Colonic mucosa (tissue), 4 donors: ENCODE measurements at regions not wholly inside any gene's neighbourhood (a gene's known extent, or its start where the extent isn't known, plus 50 kb on each side); places are given as distances from the start of the nearest gene placed in this dataset.
"Not testable (repeated sequence)": the region's sequence is repeated elsewhere in the genome, so short reads cannot be mapped to it uniquely, and the experiment has no call there.

Experiments used
- DNase-seq: peaks from one replicate; pipeline ENCODE4 v3.0.0-alpha.2; 2020
- H3K27ac ChIP-seq: fragments of 200-600 bp; one replicate; pipeline ENCODE4 v1.8.0; 2021
- H3K27me3 ChIP-seq: fragments of 200-600 bp; one replicate; pipeline ENCODE4 v1.8.0; 2021
- H3K36me3 ChIP-seq: fragments of 200-600 bp; one replicate; pipeline ENCODE4 v1.8.0; 2021
- H3K4me1 ChIP-seq: fragments of 200-600 bp; one replicate; pipeline ENCODE4 v1.8.0; 2021; ENCODE audit warnings: mild to moderate bottlenecking
- H3K4me3 ChIP-seq: fragments of 200-600 bp; one replicate; pipeline ENCODE4 v1.8.0; 2021
- H3K9ac ChIP-seq, 2 donors: one replicate each; pipeline ENCODE4 v1.7.0; 2013; ENCODE audit warnings: control low read depth in 2 of 2, low read depth in 2 of 2, low read length in 2 of 2
- H3K9me3 ChIP-seq: fragments of 200-600 bp; one replicate; pipeline ENCODE4 v1.8.0; 2021
- CTCF ChIP-seq: fragments of 200-600 bp; IDR thresholded peaks from one replicate; pipeline ENCODE4 v1.8.0; 2022; ENCODE audit warnings: antibody characterized with exemption, mild to moderate bottlenecking
- intact Hi-C: fragments of 100-400 bp; cut with DNase I; formaldehyde crosslinking; loops from one replicate; pipeline ENCODE4 v1.14.1; 2022
- donor health status: healthy.
- donor health status: DM: no; HTN: no; CAD: no.
- donor health status: DM: no; HTN: no; CAD: no.

GRCh38 chr6:4725136-4725760 lies 51.0 kb upstream of the CDYL start:
- intact Hi-C loops, DNase-seq, H3K9ac ChIP-seq, H3K4me3 ChIP-seq, H3K9me3 ChIP-seq, H3K36me3 ChIP-seq, H3K27me3 ChIP-seq, H3K4me1 ChIP-seq, H3K27ac ChIP-seq: not testable (repeated sequence)

DNA sequence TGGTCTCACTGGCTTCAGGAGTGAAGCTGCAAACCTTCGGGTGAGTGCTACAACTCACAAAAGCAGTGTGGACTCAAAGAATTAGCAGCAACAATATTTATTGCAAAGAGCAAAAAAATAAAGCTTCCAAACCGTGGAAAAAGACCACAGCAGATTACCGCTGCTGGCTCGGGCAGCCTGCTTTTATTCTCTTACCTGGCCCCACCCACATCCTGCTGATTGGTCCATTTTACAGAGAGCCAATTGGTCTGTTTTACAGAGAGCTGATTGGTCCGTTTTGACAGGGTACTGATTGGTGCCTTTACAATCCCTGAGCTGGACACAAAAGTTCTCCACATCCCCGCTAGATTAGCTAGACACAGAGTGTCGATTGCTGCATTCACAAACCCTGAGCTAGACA lies 51.5 kb upstream of the CDYL start:
- H3K9me3 ChIP-seq, H3K27ac ChIP-seq, H3K27me3 ChIP-seq, H3K9ac ChIP-seq, H3K36me3 ChIP-seq, DNase-seq, intact Hi-C loops, H3K4me1 ChIP-seq, H3K4me3 ChIP-seq: not testable (repeated sequence)

DNA sequence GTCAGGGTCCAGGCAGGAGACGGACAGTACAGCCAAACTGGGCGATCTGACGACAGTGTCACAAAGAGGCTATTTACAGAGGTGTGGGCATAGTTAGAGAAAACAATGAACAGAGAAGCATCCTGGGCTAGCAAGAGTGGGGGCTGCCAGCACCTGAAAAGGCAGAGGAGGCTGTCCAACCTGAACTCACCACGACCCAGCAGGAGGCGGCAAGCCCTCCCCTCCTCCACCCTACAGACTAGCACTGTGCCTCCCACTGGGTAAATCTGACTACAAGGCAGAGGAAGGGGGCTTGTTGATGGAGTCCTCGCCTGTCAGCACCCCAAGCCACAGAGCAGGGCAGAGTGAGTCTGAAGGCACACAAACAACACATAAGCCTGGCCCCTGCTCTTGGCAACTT lies 52.8 kb upstream of the CDYL start:
- H3K36me3 ChIP-seq, result no peaks in the 10 kb centered on the region
- no peak for TF ChIP-seq CTCF
- H3K9me3 ChIP-seq, result no peaks in the 10 kb centered on the region
- no peaks in the 10 kb centered on the region for H3K27me3 ChIP-seq
- intact Hi-C loops, result no loop called here
- H3K4me3 ChIP-seq, result no peak overlapping the region
- no peak overlapping the region for H3K9ac ChIP-seq
- H3K27ac ChIP-seq, result no peak overlapping the region
- no peak for DNase-seq
- peaks cover 4% of the 10 kb centered on the region for H3K4me1 ChIP-seq

DNA sequence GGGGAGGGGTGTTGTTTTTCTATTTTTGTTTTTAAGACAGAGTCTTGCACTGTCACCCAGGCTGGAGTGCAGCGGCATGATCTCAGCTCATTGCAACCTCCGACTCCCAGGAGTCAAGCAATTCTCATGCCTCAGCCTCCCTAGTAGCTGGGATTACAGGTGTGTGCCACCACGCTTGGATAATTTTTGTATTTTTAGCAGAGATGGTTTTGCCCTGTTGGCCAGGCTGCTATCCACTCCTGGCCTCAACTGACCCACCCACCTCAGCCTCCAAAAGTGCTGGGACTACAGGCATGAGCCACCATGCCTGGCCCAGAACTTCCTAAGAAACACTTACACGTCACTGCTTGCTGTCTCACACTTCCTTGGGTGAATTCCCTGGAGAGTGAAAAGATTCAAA lies 54.8 kb upstream of the CDYL start:
- intact Hi-C loops, H3K9ac ChIP-seq, H3K4me1 ChIP-seq, DNase-seq, H3K27me3 ChIP-seq, H3K4me3 ChIP-seq, H3K36me3 ChIP-seq, H3K27ac ChIP-seq, H3K9me3 ChIP-seq: not testable (repeated sequence)

DNA sequence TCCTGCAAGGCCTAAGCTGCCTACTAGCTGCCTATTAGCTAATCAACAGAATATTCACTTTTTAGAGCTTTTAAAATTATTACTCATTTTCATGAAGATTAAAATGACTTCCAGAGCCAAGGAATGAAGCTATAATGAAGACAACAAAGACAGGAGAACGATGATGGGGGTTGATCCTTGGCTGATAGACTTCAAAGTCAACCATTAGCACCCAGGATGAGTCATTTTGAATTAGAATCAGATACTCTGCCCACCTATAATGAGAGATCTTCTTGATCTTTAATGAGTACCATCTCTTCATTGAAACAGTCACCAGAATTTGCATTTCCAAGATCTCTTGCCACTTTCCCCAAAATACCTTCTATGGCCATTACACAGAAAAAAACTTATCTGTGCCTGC lies 56.7 kb upstream of the CDYL start:
- Histone ChIP-seq H3K4me3 (no peak overlapping the region), H3K9me3 (no peaks in the 10 kb centered on the region), H3K36me3 (no peaks in the 10 kb centered on the region), H3K27ac (no peak overlapping the region), H3K9ac (no peak overlapping the region), H3K27me3 (no peaks in the 10 kb centered on the region), H3K4me1 (no peaks in the 10 kb centered on the region)
- intact Hi-C loops, result no loop called here
- no peak for DNase-seq
- no peak for TF ChIP-seq CTCF

DNA sequence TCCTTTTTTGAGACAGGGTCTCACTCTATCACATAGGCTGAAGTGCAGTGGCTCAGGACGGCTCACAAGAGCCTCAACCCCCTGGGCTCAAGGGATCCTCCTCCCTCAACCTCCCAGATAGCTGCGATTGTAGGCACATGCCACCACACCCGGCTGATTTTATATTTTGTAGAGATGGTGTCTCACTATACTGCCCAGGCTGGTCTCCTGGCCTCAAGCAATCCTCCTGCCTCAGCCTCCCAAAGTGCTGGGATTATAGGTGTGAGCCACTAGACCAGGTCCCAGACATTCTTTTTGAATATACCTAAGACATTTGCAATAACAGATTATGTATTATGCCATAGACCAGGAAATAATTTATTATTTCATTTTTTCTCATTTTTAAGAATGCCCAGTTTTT lies 58.3 kb upstream of the CDYL start:
- intact Hi-C loops, result no loop called here
- H3K9ac ChIP-seq, result no peak overlapping the region
- no peak overlapping the region for H3K4me3 ChIP-seq
- no peak overlapping the region for H3K27ac ChIP-seq
- no peaks in the 10 kb centered on the region for H3K27me3 ChIP-seq
- no peak for DNase-seq
- no peaks in the 10 kb centered on the region for H3K9me3 ChIP-seq
- no peaks in the 10 kb centered on the region for H3K4me1 ChIP-seq
- H3K36me3 ChIP-seq, result no peaks in the 10 kb centered on the region
- no peak for TF ChIP-seq CTCF

- no peaks in the 10 kb centered on the region for H3K27me3 ChIP-seq
- no peak overlapping the region for H3K4me3 ChIP-seq
- H3K27ac ChIP-seq, result no peak overlapping the region
- H3K9me3 ChIP-seq, result no peaks in the 10 kb centered on the region
- intact Hi-C loops, result no loop called here
- DNase-seq, result no peak
- no peak for TF ChIP-seq CTCF
- H3K36me3 ChIP-seq, result no peaks in the 10 kb centered on the region
- no peaks in the 10 kb centered on the region for H3K4me1 ChIP-seq
- H3K9ac ChIP-seq, result no peak overlapping the region
Observed at GRCh38 chr6:4717124-4717523, 59.1 kb upstream of the CDYL start.
